Immature natural killer cell (primary cell): ENCODE measurements at regions not wholly inside any gene's neighbourhood (a gene's known extent, or its start where the extent isn't known, plus 50 kb on each side); places are given as distances from the start of the nearest gene placed in this dataset.

Experiments used
- DNase-seq, 3 donors: peaks; one replicate each; pipeline ENCODE4 v3.0.0; 2022; ENCODE audit warnings: mixed read lengths in 1 of 3
- H3K27ac Mint-ChIP-seq, 6 donors: one replicate each; pipeline ENCODE4 v1.8.0; 2020; ENCODE audit warnings: mixed read lengths in 6 of 6, mild to moderate bottlenecking in 5 of 6, inconsistent platforms in 4 of 6, moderate library complexity in 3 of 6
- H3K27me3 Mint-ChIP-seq, 3 donors: one replicate each; pipeline ENCODE4 v1.8.0; 2020 to 2021; ENCODE audit warnings: low read depth in 3 of 3, mild to moderate bottlenecking in 3 of 3, mixed read lengths in 3 of 3, moderate library complexity in 3 of 3, inconsistent platforms in 1 of 3
- H3K36me3 Mint-ChIP-seq, 3 donors: one replicate each; pipeline ENCODE4 v1.8.0; 2020; ENCODE audit warnings: mixed read lengths in 3 of 3, inconsistent platforms in 2 of 3, mild to moderate bottlenecking in 2 of 3
- H3K4me1 Mint-ChIP-seq, 2 donors: one replicate each; pipeline ENCODE4 v1.8.0; 2020; ENCODE audit warnings: inconsistent platforms in 2 of 2, mild to moderate bottlenecking in 2 of 2, mixed read lengths in 2 of 2, moderate library complexity in 1 of 2
- H3K4me3 Mint-ChIP-seq, 5 donors: one replicate each; pipeline ENCODE4 v1.8.0; 2020; ENCODE audit warnings: mild to moderate bottlenecking in 5 of 5, mixed read lengths in 5 of 5, inconsistent platforms in 3 of 5, moderate library complexity in 3 of 5
- H3K9me3 Mint-ChIP-seq, 6 donors: one replicate each; pipeline ENCODE4 v1.8.0; 2020; ENCODE audit warnings: mild to moderate bottlenecking in 6 of 6, mixed read lengths in 6 of 6, inconsistent platforms in 4 of 6, moderate library complexity in 3 of 6

DNA sequence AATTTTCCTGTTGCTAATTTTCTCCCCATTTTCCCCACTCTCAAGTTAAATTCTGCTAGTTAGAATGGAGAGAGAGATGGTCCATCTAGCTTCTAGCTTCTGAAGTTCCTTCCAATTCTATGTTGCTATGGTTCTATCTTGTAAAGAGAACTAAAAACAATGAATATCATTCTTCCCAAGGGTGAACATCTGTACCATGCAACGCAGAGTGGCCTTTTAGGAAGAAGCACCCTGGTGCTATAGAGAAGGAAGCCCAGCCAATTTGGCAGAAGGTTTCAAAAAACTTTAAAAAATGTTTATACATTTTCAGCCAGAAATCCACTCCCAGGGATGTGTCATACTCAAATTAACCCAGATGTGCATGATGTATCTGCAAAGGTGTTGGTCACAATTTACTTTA lies 149.1 kb downstream of the SEMA6D start:
- Mint-ChIP-seq H3K4me1 (no peaks in the 10 kb centered on the region), H3K9me3 (peaks cover 0 to 11% (median 6%) of the 10 kb centered on the region in 6 donors), H3K36me3 (peaks cover 0 to 1% (median 0%) of the 10 kb centered on the region in 3 donors), H3K27me3 (peaks cover 0 to 2% (median 2%) of the 10 kb centered on the region in 3 donors), H3K27ac (no peak overlapping the region), H3K4me3 (no peak overlapping the region)
- no peak for DNase-seq

DNA sequence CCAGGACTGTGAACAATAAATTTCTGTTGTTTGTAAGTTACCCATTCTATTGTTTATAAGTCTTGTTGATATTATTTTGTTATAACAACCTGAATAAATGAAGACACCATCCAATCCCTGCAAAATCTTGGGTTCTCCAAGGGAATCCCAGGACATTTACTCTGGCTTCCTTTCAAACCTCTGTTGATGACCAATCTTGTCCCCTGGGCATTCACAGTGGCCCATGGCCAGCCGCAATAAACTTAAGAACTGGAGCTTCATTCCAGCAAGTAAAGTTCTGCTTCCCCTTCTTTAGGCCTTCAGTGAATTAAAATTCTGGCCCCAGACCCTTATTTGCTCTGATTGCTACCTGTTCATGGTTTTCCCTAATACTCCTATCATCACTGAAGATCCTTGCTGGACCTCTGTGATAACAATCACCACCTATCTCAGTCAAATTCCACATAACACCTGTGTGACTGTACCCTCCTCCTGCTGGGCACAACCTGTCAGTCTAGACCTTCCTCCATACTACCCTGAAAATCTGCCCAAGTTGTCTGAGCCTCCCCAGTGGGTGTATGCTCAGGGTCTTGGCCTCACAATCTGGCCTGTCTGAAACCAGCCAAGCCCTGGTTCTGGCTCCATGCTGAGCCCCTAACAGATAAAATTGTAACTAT lies 153.1 kb downstream of the SEMA6D start:
- no peak overlapping the region for H3K27ac Mint-ChIP-seq
- H3K4me3 Mint-ChIP-seq = no peak overlapping the region
- peaks cover 0 to 4% (median 2%) of the 10 kb centered on the region in 3 donors for H3K27me3 Mint-ChIP-seq
- DNase-seq = no peak
- H3K4me1 Mint-ChIP-seq = no peaks in the 10 kb centered on the region
- peaks cover 0 to 5% (median 0%) of the 10 kb centered on the region in 3 donors for H3K36me3 Mint-ChIP-seq
- peaks cover 0 to 13% (median 6%) of the 10 kb centered on the region in 6 donors for H3K9me3 Mint-ChIP-seq

GRCh38 chr15:47870956-47871625 lies 153.8 kb downstream of the SEMA6D start:
- no peak for DNase-seq
- Mint-ChIP-seq H3K4me1 (no peaks in the 10 kb centered on the region), H3K27me3 (peaks cover 0 to 4% (median 2%) of the 10 kb centered on the region in 3 donors), H3K4me3 (no peak overlapping the region), H3K36me3 (peaks cover 0 to 5% (median 0%) of the 10 kb centered on the region in 3 donors), H3K9me3 (peaks cover 0 to 13% (median 4%) of the 10 kb centered on the region in 6 donors), H3K27ac (no peak overlapping the region)

GRCh38 chr15:47872208-47872607 lies 154.9 kb downstream of the SEMA6D start:
- Mint-ChIP-seq H3K36me3 (peaks cover 0 to 5% (median 0%) of the 10 kb centered on the region in 3 donors), H3K4me3 (no peak overlapping the region), H3K27me3 (peaks cover 0 to 4% (median 2%) of the 10 kb centered on the region in 3 donors), H3K4me1 (no peaks in the 10 kb centered on the region), H3K9me3 (peaks cover 0 to 13% (median 4%) of the 10 kb centered on the region in 6 donors), H3K27ac (no peak overlapping the region)
- no peak for DNase-seq

DNA sequence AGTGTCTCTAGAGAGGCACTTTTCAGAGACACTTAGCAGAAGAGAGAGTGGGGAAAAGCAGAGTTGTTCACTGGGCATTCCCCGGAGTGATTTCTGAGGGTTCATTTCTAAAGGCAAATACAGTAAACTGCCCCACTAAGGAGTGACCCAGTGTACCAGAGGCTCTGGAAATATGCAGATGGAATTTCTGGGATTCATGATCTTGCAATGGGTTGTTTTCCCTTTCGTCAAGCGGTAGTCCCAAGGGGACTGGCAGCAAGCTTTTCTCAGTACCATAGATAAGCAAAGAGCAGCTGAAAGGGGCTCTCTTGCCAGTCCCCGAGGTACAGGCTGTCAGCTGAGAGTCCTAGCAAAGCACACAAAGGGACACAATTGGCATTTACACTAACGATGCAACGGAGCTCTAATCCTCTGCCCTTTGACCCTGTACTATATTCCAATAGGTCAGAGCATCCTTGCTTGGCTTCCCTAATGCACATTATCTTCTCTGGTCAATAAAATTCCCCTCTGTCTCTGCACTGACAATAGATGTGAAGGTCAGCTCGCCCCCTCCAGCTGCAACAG lies 155.6 kb downstream of the SEMA6D start:
- Mint-ChIP-seq H3K4me3 (no peak overlapping the region), H3K9me3 (peaks cover 0 to 13% (median 4%) of the 10 kb centered on the region in 6 donors), H3K4me1 (no peaks in the 10 kb centered on the region), H3K27me3 (peaks cover 0 to 4% (median 2%) of the 10 kb centered on the region in 3 donors), H3K36me3 (peaks cover 0 to 5% (median 0%) of the 10 kb centered on the region in 3 donors), H3K27ac (no peak overlapping the region)
- no peak for DNase-seq

GRCh38 chr15:47876986-47877385 lies 159.7 kb downstream of the SEMA6D start:
- Mint-ChIP-seq H3K27me3 (peaks cover under 1 to 5% (median 2%) of the 10 kb centered on the region in 3 donors), H3K36me3 (no peaks in the 10 kb centered on the region), H3K9me3 (peaks cover 0 to 5% (median under 1%) of the 10 kb centered on the region in 6 donors), H3K4me3 (no peak overlapping the region), H3K27ac (no peak overlapping the region), H3K4me1 (no peaks in the 10 kb centered on the region)
- DNase-seq = no peak

- Mint-ChIP-seq H3K4me1 (no peaks in the 10 kb centered on the region), H3K27me3 (peaks cover 0 to 5% (median 2%) of the 10 kb centered on the region in 3 donors), H3K36me3 (no peaks in the 10 kb centered on the region), H3K9me3 (peaks cover 0 to 5% (median 0%) of the 10 kb centered on the region in 6 donors), H3K27ac (no peak overlapping the region), H3K4me3 (no peak overlapping the region)
- no peak for DNase-seq
Observed at GRCh38 chr15:47877836-47878235, 160.5 kb downstream of the SEMA6D start.

DNA sequence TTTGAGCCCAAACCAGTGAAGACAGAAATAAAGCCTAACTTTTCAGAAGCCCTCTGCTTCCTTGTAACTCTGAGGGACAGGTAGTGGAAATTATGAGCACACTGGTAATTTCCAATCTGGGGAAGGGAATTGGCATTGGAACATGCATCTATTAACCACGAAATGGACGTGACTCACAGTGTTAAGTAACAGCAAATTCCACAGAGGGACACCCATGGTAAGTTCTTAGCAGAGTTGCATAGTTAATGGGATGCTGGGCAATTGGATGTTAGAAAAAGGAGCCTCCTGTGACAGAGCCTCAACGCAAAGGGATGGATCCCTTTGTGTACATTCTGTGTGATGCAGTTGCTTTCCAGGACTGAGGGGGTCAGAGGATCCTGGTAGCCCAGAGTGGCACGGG lies 168.6 kb downstream of the SEMA6D start:
- H3K9me3 Mint-ChIP-seq = peaks cover 0 to 7% (median 2%) of the 10 kb centered on the region in 6 donors
- no peak for DNase-seq
- no peaks in the 10 kb centered on the region for H3K4me1 Mint-ChIP-seq
- no peak overlapping the region for H3K4me3 Mint-ChIP-seq
- H3K36me3 Mint-ChIP-seq = no peaks in the 10 kb centered on the region
- peaks cover 2 to 8% (median 3%) of the 10 kb centered on the region in 3 donors for H3K27me3 Mint-ChIP-seq
- no peak overlapping the region for H3K27ac Mint-ChIP-seq

- H3K27me3 Mint-ChIP-seq = peaks cover 0 to 5% (median 3%) of the 10 kb centered on the region in 3 donors
- peaks cover 0 to 7% (median 3%) of the 10 kb centered on the region in 6 donors for H3K9me3 Mint-ChIP-seq
- H3K4me3 Mint-ChIP-seq = no peak overlapping the region
- no peak overlapping the region for H3K27ac Mint-ChIP-seq
- no peak for DNase-seq
- no peaks in the 10 kb centered on the region for H3K4me1 Mint-ChIP-seq
- no peaks in the 10 kb centered on the region for H3K36me3 Mint-ChIP-seq
Observed at GRCh38 chr15:47887241-47887800, 170.0 kb downstream of the SEMA6D start.

DNA sequence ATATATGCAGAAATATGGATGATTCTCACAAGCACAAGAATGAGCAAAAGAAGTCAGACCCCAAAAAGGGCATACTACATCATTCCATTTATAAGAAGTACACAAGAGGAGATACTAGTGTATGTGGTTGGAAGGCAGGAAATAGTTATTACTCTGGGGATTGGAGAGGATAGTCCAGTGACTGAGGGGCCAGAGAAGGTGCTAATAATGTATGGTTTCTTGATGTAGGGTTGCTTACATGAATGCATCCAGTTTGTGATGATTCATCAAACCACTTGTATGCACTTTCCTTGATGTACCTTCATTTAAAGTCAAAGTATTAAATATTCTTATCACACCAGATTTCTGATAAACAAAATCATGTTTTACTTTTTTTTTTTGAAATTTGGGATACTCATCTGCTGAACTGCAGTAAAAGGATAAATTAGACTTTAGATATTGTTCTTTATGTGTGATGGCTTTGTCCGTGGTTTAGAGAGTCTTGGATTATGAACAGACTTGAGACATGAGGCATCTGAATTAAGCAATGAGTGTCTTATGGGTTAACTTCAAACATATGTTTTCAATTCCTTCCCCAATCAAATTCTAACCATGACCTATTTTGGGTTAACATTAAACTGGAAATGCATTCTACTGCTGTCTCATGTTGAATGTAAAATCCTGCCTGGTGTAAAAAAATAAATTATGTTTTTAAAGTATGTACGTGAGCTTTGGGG lies 171.2 kb downstream of the SEMA6D start:
- Mint-ChIP-seq H3K9me3 (peaks cover 0 to 12% (median 6%) of the 10 kb centered on the region in 6 donors), H3K27me3 (peaks cover 0 to 8% (median 5%) of the 10 kb centered on the region in 3 donors), H3K36me3 (no peaks in the 10 kb centered on the region), H3K27ac (no peak overlapping the region), H3K4me1 (no peaks in the 10 kb centered on the region), H3K4me3 (no peak overlapping the region)
- DNase-seq = no peak

GRCh38 chr15:47890397-47891150 lies 173.3 kb downstream of the SEMA6D start:
- no peak overlapping the region for H3K27ac Mint-ChIP-seq
- no peak overlapping the region for H3K4me3 Mint-ChIP-seq
- no peaks in the 10 kb centered on the region for H3K36me3 Mint-ChIP-seq

DNA sequence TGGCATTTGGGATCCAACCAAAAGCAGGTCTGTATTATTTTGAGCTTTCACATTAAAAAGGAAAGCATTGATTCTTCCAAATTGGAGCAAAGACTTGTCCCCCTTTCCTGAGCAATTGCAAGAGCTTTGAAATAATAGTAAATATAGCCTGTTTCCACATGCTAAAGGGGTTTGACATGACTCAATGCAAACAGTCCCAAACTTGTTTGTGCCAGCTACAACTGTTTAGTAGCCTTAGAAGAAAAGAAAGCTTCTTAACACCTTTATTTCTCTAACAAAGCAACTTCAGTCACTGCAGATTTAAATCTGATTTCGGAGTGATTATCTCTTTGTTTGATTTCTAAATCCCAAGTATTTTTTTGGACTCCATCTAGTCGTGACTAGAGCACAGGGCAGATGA lies 180.2 kb downstream of the SEMA6D start:
- H3K4me1 Mint-ChIP-seq = no peaks in the 10 kb centered on the region
- H3K27ac Mint-ChIP-seq = no peak overlapping the region
- no peaks in the 10 kb centered on the region for H3K36me3 Mint-ChIP-seq
- DNase-seq = no peak
- peaks cover 0 to 5% (median 1%) of the 10 kb centered on the region in 3 donors for H3K27me3 Mint-ChIP-seq
- no peak overlapping the region for H3K4me3 Mint-ChIP-seq
- peaks cover 4 to 10% (median 7%) of the 10 kb centered on the region in 6 donors for H3K9me3 Mint-ChIP-seq

More at GRCh38 chr15:47890397-47891150, 173.3 kb downstream of the SEMA6D start:
- Mint-ChIP-seq H3K9me3 (peaks cover 0 to 13% (median 4%) of the 10 kb centered on the region in 6 donors), H3K4me1 (no peaks in the 10 kb centered on the region), H3K27me3 (peaks cover 0 to 8% (median 5%) of the 10 kb centered on the region in 3 donors)
- DNase-seq = no peak

- Mint-ChIP-seq H3K4me3 (no peak overlapping the region), H3K27me3 (peaks cover 0 to 1% (median 0%) of the 10 kb centered on the region in 3 donors), H3K27ac (no peak overlapping the region), H3K4me1 (no peaks in the 10 kb centered on the region), H3K36me3 (no peaks in the 10 kb centered on the region), H3K9me3 (peaks cover 2 to 23% (median 9%) of the 10 kb centered on the region in 6 donors)
- no peak for DNase-seq
Observed at GRCh38 chr15:47900751-47901150, 183.4 kb downstream of the SEMA6D start.
